NCI-H187 treated with DMSO at 0.1 percent for 48 hours (cell line): ENCODE measurements at regions not wholly inside any gene's neighbourhood (a gene's known extent, or its start where the extent isn't known, plus 50 kb on each side); places are given as distances from the start of the nearest gene placed in this dataset.

Experiments
- DNase-seq: peaks from one replicate; lab custom pipeline; 2025; lab: John Stamatoyannopoulos, UW

DNA sequence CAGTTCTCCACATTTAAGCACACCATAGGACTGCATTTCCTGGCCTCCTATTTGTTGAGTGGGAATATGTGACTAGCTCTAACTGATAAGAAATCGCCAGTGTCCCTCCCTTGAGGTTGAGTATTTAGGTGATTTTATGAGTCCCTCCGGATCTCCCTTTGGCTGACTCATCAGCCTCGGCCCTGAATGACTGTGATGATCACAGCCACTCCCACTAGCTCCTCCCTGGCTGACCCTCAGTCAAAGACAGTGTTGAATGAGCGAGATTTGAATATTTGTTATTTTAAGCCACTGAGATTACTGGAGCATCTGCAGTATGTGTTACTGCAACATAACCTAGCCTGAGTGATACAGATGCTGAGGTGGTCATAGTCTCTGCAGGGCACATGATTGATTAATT, 515.3 kb downstream of the EPHB1 start:
- no peak for DNase-seq

DNA sequence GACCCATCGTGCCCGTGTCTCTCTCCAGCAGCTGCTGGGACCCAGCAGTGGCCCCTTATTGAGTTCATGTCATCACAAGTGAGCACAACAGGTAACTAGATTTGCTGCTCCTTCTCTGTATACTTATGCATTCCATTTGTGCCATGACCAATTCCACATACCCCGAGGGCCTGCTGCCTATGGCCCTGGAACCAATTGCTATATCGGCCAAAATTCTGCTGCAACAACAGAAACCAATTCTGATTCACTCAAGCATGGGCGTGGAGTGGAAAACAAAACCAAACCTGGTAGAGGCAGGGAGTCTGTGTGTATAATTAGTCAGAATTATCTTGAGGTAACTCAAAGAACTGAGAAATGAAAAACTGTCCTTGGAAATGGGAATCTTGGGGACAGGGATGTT, 516.6 kb downstream of the EPHB1 start:
- DNase-seq, result no peak

DNA sequence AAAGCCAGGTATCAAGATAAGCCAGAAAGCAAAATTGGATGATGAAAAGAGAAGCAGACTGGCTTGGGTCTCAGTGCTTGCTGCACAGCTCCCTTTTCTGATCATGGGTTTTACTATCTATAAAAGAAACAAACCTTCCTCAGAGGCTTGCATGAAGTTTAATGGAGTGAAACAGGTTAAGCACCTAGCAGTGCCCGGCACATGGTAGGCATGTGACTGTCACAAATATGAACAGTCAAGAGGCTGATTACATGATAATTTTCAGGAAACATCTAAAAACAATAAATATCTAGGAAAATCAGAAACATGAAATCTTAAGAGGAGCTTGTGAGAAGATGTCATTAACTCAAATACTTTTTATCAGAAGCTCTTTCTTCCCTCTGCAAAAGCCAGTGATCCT, 519.2 kb downstream of the EPHB1 start:
- no peak for DNase-seq

- peak; percentile 15 for DNase-seq
Observed at GRCh38 chr3:135324301-135324700, 529.2 kb downstream of the EPHB1 start.

- peak; percentile 14 for DNase-seq
Observed at GRCh38 chr3:135325096-135325495, 530.0 kb downstream of the EPHB1 start.

DNA sequence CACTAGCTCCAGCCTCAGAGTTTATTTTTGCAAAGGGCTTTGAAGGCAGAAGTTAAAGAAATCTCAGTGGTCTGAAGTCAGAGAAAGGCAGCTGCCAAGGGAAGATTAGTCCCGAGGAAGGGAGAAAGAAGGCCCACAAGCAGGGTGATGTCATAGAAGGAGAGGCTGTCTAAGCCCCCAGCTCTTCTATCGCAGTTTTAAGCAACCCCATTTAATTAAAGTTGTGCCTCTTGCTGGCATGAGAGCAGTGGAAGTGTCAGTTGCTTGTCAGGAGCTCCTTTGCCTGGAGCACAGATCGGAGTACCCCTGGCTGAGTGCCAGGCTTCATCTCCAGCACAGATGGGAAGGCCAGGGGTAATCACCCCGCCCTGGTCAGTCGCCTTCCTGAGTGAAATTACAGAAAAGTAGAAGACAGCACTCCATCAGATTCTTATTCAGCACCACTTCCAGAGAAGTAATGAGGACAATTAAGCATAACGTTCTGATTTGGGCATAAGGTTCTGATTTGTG, 530.7 kb downstream of the EPHB1 start:
- DNase-seq, result no peak

DNA sequence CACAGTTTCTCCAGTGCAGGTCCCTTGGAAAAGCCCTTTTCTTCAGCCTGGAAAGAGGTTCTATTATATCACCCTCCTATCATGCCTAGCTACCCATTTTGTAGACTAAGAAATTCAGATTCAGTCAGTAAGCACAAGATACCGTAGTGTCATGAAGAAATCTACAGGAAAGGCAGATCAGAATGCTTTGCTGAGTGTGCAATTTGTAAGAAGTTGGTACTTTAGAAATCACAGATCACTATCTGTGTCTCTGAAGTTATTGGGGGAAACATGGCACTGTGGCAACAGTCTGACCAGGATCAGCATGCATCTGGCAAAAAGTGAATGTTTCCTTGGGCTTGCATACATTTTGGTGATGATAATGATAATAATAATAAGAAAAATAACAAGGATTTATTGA, 531.8 kb downstream of the EPHB1 start:
- no peak for DNase-seq

- DNase-seq, result no peak
Observed at GRCh38 chr3:135328036-135328435, 533.0 kb downstream of the EPHB1 start.

- DNase-seq, result no peak
Observed at GRCh38 chr3:135329479-135329878, 534.4 kb downstream of the EPHB1 start.

GRCh38 chr3:135337192-135337591, 542.1 kb downstream of the EPHB1 start:
- DNase-seq, result no peak

- DNase-seq, result no peak
Observed at GRCh38 chr3:135348690-135349089, 553.6 kb downstream of the EPHB1 start.

DNA sequence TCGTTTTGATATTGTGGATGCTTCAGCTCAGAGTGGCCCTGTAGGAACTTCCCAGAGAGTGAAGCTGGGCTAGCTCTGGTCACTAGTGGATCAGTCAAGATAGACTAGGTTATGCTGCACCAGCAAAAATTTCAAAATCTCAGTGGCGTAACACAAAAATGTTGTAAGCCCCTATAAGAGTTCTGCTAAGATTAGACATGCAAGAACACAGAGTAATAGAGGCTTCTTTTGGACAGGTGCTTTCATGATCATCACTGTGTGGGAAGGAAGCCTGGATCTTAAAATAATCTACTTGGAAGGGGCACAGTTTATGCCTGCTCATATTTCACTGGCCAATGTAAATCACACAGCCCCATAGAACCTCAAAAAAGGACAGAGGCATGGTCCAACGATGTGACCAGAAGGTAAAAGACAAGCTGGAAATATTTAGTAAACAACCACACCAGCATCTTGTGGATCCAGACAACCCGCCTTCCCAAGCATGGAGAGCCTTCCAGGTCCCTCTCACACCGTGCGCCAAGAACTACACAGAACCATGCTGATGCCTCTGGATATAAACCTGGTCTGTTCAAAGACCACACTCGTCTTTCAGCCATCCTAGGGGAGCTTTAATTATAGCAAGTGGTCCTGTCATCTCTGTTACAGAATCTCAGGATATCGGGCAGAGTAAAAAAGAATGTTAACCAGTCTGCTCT, 554.3 kb downstream of the EPHB1 start:
- DNase-seq, result no peak

GRCh38 chr3:135352213-135352612, 557.2 kb downstream of the EPHB1 start:
- no peak for DNase-seq

DNA sequence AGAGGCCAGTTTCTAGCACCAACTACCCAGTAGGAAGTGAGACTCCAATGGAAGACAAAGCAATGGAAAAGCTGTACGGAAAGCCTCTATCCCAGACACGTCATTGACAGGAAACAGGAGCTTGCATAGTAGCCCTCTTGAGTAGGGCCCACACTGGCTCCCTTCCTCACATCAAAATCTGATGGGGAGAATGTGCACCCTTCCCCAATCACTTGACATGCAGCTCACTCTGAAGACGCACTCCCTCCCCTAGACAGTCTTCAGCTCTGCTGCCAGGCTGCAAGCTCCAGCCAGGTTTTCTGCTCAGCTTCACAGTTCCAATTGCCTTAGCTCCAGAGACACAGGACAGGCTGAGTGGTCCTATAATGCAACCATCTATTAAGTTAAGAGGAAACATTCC, 567.8 kb downstream of the EPHB1 start:
- no peak for DNase-seq

DNA sequence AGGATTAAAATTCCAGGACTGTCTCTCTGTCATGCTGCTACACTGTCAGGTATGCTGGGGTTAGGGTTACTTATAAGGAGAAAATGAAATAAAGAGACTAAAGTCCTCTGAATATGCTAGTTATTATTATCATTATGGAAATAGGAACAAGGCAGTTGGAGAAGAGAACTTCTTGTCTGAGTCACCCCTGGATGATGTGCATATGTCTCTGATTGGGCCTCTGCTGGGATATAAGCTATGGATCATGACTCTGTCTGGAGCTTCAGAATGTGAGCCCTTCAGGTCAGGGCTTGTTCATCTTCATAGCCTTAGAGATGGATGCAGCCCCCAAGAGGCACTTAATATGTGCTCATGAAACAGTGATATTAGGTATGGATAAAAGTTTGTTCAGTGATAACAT, 569.6 kb downstream of the EPHB1 start:
- DNase-seq, result no peak

DNA sequence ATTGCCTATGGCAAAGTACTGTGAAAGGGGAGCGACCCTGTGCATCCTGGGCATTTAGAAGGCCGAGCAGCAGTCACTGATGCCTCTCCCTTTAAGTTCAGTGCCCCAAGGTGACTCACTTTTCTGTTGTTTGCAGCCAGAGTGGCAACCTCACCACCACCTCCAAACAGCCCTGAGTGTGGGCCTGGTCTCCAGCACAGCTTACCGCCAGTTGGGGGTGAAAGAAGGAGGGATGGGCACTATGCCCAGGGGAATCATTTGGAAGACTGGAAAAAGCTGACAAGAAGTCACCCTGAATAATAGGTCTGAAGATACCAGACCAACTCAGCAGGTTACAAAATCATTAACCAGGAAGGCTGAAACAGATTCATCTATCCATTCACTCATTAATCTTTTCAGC, 571.8 kb downstream of the EPHB1 start:
- no peak for DNase-seq

GRCh38 chr3:135368316-135368715, 573.3 kb downstream of the EPHB1 start:
- no peak for DNase-seq

DNA sequence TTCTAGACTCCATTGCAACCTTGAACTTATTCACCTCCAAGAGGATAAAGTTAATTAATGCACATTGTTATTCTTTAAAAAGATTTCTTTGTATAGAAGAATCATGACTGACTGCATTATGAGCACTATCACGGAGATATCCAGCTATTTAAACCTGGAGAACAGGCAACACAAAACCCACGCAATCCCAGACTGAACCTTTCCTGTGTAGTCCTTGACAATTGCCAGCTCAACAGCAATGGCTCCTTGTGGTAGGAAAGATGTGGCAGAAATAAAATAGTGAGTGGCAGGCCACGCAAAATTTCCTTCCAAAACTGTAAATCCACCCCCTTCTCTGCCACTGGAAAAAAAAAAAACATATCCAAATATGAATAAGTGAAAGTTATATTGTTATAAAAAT, 573.7 kb downstream of the EPHB1 start:
- DNase-seq, result no peak

DNA sequence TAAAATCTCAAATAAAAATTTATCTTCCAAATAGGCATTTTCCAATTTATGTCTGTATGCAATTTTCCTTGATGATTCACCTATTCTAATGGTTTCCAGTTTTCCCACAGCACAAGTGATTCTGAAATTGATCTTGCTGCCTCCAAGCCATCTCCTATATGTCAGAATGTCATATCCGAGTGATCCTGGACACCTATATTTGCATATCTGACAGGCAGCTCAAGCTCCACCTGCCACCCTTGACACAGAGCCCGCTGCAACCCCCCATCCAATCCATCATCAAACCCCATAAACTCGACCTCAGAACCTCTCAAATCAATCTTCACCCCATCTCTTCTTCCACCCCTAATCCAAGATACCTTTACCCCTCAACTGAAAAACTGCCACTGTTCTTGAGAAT, 579.5 kb downstream of the EPHB1 start:
- DNase-seq, result no peak

- DNase-seq, result no peak
Observed at GRCh38 chr3:135382188-135382587, 583.3 kb upstream of the PPP2R3A start.

DNA sequence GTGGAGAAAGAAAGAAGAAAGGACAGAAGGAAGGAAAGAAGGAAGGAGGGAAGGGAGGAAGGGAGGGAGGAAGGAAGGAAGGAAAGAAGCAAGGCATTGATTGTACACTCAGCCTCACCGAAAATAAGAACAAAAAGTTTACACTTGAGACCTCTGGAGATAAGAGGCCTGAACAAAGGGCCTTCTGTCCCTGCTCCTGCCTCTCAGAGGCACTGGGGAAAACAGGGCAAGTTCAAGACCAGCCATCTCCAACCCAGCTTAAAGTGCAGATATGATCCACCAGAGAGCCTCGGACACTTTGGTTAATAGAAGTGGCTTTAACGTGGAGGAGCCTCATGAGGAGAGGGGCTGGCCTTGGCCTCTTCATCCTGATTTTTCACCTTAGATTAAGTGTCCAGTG, 582.9 kb upstream of the PPP2R3A start:
- DNase-seq, result no peak

DNA sequence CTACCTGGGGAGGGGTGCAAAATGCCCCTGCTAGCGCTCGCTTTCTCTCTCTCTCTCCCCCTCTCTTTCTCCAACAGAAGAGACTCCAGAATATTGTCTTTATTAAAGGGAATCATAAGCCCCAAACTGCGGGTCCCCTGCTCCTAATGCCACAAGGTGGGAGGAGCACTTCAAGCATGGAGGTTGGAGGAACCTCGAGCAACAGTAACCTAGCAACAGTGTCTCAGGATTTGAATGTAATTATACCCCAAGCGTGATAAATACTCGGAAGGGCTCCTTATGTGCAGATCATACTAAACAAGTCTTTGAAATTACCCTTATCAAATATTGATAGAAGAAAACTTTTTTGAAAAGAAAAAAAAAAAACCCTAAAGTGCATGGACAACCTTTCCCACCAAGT, 582.2 kb upstream of the PPP2R3A start:
- DNase-seq, result no peak

- DNase-seq, result no peak
Observed at GRCh38 chr3:135392151-135392550, 573.4 kb upstream of the PPP2R3A start.

- DNase-seq, result no peak
Observed at GRCh38 chr3:135393159-135393558, 572.4 kb upstream of the PPP2R3A start.
